SJSA1 (cell line): ENCODE measurements at regions not wholly inside any gene's neighbourhood (a gene's known extent, or its start where the extent isn't known, plus 50 kb on each side); places are given as distances from the start of the nearest gene placed in this dataset.
"Not testable (repeated sequence)": the region's sequence is repeated elsewhere in the genome, so short reads cannot be mapped to it uniquely, and the experiment has no call there.

Experiments
- DNase-seq, 2 experiments: peaks; one replicate each; pipeline ENCODE4 v3.0.0-alpha.2; 2015 to 2020; ENCODE audit warnings: low spot score in 2 of 2, low read depth in 1 of 2
- H3K27ac ChIP-seq: fragments of 250-450 bp; sonication (Bioruptor Pico); 2 replicates; pipeline ENCODE4 v1.5.1; 2020; ENCODE audit warnings: mild to moderate bottlenecking, moderate library complexity
- H3K27me3 ChIP-seq: fragments of 250-450 bp; sonication (Bioruptor Pico); replicated peaks from 2 replicates; pipeline ENCODE4 v1.5.1; 2020; ENCODE audit warnings: mild to moderate bottlenecking, moderate library complexity
- H3K36me3 ChIP-seq: fragments of 250-450 bp; sonication (Bioruptor Pico); 2 replicates; pipeline ENCODE4 v1.5.1; 2020; ENCODE audit warnings: mild to moderate bottlenecking
- H3K4me1 ChIP-seq: fragments of 250-450 bp; sonication (Bioruptor Pico); replicated peaks from 2 replicates; pipeline ENCODE4 v1.6.1; 2021; ENCODE audit warnings: mild to moderate bottlenecking
- H3K4me3 ChIP-seq: fragments of 250-450 bp; sonication (Bioruptor Pico); 2 replicates; pipeline ENCODE4 v1.5.1; 2020; ENCODE audit warnings: mild to moderate bottlenecking
- H3K9me3 ChIP-seq: fragments of 250-450 bp; sonication (Bioruptor Pico); replicated peaks from 2 replicates; pipeline ENCODE4 v1.5.1; 2020; ENCODE audit warnings: mild to moderate bottlenecking

GRCh38 chr3:162385387-162385786, 888.8 kb downstream of the OTOL1 start:
- H3K27ac ChIP-seq = no peak overlapping the region
- no peaks in the 10 kb centered on the region for H3K36me3 ChIP-seq

GRCh38 chr3:162390891-162391290, 894.3 kb downstream of the OTOL1 start:
- Histone ChIP-seq H3K36me3 (no peaks in the 10 kb centered on the region), H3K4me1 (no peaks in the 10 kb centered on the region), H3K27ac (no peak overlapping the region; the same call in 1 of the 2 replicates), H3K4me3 (no peak overlapping the region), H3K9me3 (no peaks in the 10 kb centered on the region), H3K27me3 (no peaks in the 10 kb centered on the region)
- peak in 1 of 2 experiments; percentile 2 for DNase-seq

More at GRCh38 chr3:162385387-162385786, 888.8 kb downstream of the OTOL1 start:
- Histone ChIP-seq H3K4me1 (no peaks in the 10 kb centered on the region), H3K9me3 (no peaks in the 10 kb centered on the region), H3K4me3 (no peak overlapping the region), H3K27me3 (no peaks in the 10 kb centered on the region)
- DNase-seq = no peak

GRCh38 chr3:162391301-162391700, 894.7 kb downstream of the OTOL1 start:
- H3K36me3 ChIP-seq = no peaks in the 10 kb centered on the region
- DNase-seq = peak in 1 of 2 experiments; percentile 3
- peak overlapping the region; percentile 22; the same call in 1 of the 2 replicates for H3K27ac ChIP-seq
- no peak overlapping the region for H3K4me3 ChIP-seq
- no peaks in the 10 kb centered on the region for H3K9me3 ChIP-seq
- no peaks in the 10 kb centered on the region for H3K27me3 ChIP-seq
- H3K4me1 ChIP-seq = no peaks in the 10 kb centered on the region

GRCh38 chr3:162395496-162395895, 898.9 kb downstream of the OTOL1 start:
- Histone ChIP-seq H3K4me1 (no peaks in the 10 kb centered on the region), H3K36me3 (no peaks in the 10 kb centered on the region), H3K27ac (no peak overlapping the region), H3K27me3 (no peaks in the 10 kb centered on the region), H3K9me3 (no peaks in the 10 kb centered on the region), H3K4me3 (no peak overlapping the region)
- DNase-seq = no peak

GRCh38 chr3:162398554-162398953, 901.9 kb downstream of the OTOL1 start:
- no peak overlapping the region for H3K27ac ChIP-seq
- H3K4me3 ChIP-seq = no peak overlapping the region
- H3K4me1 ChIP-seq = no peaks in the 10 kb centered on the region
- H3K36me3 ChIP-seq = no peaks in the 10 kb centered on the region
- no peak for DNase-seq
- H3K9me3 ChIP-seq = no peaks in the 10 kb centered on the region
- no peaks in the 10 kb centered on the region for H3K27me3 ChIP-seq

GRCh38 chr3:162400697-162401096, 904.1 kb downstream of the OTOL1 start:
- no peaks in the 10 kb centered on the region for H3K9me3 ChIP-seq
- no peaks in the 10 kb centered on the region for H3K27me3 ChIP-seq
- DNase-seq = no peak
- H3K27ac ChIP-seq = no peak overlapping the region
- H3K4me1 ChIP-seq = no peaks in the 10 kb centered on the region
- no peak overlapping the region for H3K4me3 ChIP-seq
- H3K36me3 ChIP-seq = no peaks in the 10 kb centered on the region

GRCh38 chr3:162411556-162411955, 914.9 kb downstream of the OTOL1 start:
- not testable (repeated sequence) for H3K4me3 ChIP-seq, H3K27me3 ChIP-seq, H3K9me3 ChIP-seq, DNase-seq, H3K27ac ChIP-seq, H3K4me1 ChIP-seq, H3K36me3 ChIP-seq

- H3K9me3 ChIP-seq = no peaks in the 10 kb centered on the region
- no peaks in the 10 kb centered on the region for H3K27me3 ChIP-seq
- DNase-seq = no peak
- H3K27ac ChIP-seq = no peak overlapping the region
- H3K36me3 ChIP-seq = no peaks in the 10 kb centered on the region
- H3K4me1 ChIP-seq = no peaks in the 10 kb centered on the region
- H3K4me3 ChIP-seq = no peak overlapping the region
Observed at GRCh38 chr3:162421721-162422120, 925.1 kb downstream of the OTOL1 start.

GRCh38 chr3:162428192-162428591, 931.6 kb downstream of the OTOL1 start:
- DNase-seq = no peak
- Histone ChIP-seq H3K27me3 (no peaks in the 10 kb centered on the region), H3K4me3 (no peak overlapping the region), H3K9me3 (no peaks in the 10 kb centered on the region), H3K4me1 (no peaks in the 10 kb centered on the region), H3K36me3 (no peaks in the 10 kb centered on the region), H3K27ac (no peak overlapping the region)

GRCh38 chr3:162435750-162436149, 939.1 kb downstream of the OTOL1 start:
- DNase-seq = no peak
- Histone ChIP-seq H3K4me3 (no peak overlapping the region), H3K4me1 (no peaks in the 10 kb centered on the region), H3K27ac (no peak overlapping the region), H3K27me3 (no peaks in the 10 kb centered on the region), H3K9me3 (no peaks in the 10 kb centered on the region), H3K36me3 (no peaks in the 10 kb centered on the region)

GRCh38 chr3:162436826-162437225, 940.2 kb downstream of the OTOL1 start:
- Histone ChIP-seq H3K9me3 (0 out of 2 replicates have a peak, but pooled peaks cover 2% of the 10 kb centered on the region), H3K4me3 (no peak overlapping the region), H3K27me3 (no peaks in the 10 kb centered on the region), H3K27ac (no peak overlapping the region), H3K4me1 (no peaks in the 10 kb centered on the region), H3K36me3 (no peaks in the 10 kb centered on the region)
- DNase-seq = no peak

GRCh38 chr3:162437480-162437879, 940.9 kb downstream of the OTOL1 start:
- DNase-seq = no peak
- H3K36me3 ChIP-seq = no peaks in the 10 kb centered on the region
- no peak overlapping the region for H3K4me3 ChIP-seq
- no peaks in the 10 kb centered on the region for H3K27me3 ChIP-seq
- H3K27ac ChIP-seq = no peak overlapping the region
- no peaks in the 10 kb centered on the region for H3K4me1 ChIP-seq
- 0 out of 2 replicates have a peak, but pooled peaks cover 2% of the 10 kb centered on the region for H3K9me3 ChIP-seq

GRCh38 chr3:162441716-162442115, 945.1 kb downstream of the OTOL1 start:
- H3K36me3 ChIP-seq = no peaks in the 10 kb centered on the region
- no peaks in the 10 kb centered on the region for H3K27me3 ChIP-seq
- 0 out of 2 replicates have a peak, but pooled peaks cover 2% of the 10 kb centered on the region for H3K9me3 ChIP-seq
- no peak overlapping the region for H3K27ac ChIP-seq
- DNase-seq = no peak
- H3K4me3 ChIP-seq = no peak overlapping the region
- H3K4me1 ChIP-seq = no peaks in the 10 kb centered on the region

- Histone ChIP-seq H3K9me3 (0 out of 2 replicates have a peak, but pooled peaks cover 2% of the 10 kb centered on the region), H3K4me3 (no peak overlapping the region), H3K27me3 (no peaks in the 10 kb centered on the region), H3K27ac (no peak overlapping the region), H3K4me1 (no peaks in the 10 kb centered on the region), H3K36me3 (no peaks in the 10 kb centered on the region)
- DNase-seq = no peak
Observed at GRCh38 chr3:162443376-162443775, 946.8 kb downstream of the OTOL1 start.

GRCh38 chr3:162468791-162469190, 972.2 kb downstream of the OTOL1 start:
- Histone ChIP-seq H3K27me3 (no peaks in the 10 kb centered on the region), H3K4me3 (no peak overlapping the region), H3K27ac (no peak overlapping the region), H3K4me1 (no peaks in the 10 kb centered on the region), H3K36me3 (no peaks in the 10 kb centered on the region), H3K9me3 (no peaks in the 10 kb centered on the region)
- DNase-seq = no peak
